NCI-H128 (cell line): ENCODE measurements at regions not wholly inside any gene's neighbourhood (a gene's known extent, or its start where the extent isn't known, plus 50 kb on each side); places are given as distances from the start of the nearest gene placed in this dataset.

Experiments used
- DNase-seq: peaks from one replicate; lab custom pipeline; 2025; ENCODE audit not compliant: unreplicated experiment; lab: John Stamatoyannopoulos, UW

DNA sequence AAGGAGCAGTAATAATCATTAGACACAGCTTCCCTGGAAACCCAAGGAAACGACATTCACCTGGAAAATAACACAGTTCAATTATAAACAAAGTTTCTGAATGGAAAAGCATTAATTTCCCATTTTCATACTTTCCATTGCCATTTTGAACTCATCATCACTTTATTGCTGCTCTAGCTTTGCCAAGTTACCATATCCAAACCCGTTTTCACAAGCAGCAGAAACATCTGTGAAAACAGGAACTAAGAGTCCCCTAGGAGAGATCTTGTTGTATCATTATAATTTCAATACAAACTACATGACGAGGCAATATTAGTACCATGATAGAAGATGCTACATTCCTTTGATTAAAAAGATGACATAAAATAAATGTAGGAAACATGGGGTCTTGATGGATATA lies 597.0 kb upstream of the NRXN1 start:
- DNase-seq: no peak

DNA sequence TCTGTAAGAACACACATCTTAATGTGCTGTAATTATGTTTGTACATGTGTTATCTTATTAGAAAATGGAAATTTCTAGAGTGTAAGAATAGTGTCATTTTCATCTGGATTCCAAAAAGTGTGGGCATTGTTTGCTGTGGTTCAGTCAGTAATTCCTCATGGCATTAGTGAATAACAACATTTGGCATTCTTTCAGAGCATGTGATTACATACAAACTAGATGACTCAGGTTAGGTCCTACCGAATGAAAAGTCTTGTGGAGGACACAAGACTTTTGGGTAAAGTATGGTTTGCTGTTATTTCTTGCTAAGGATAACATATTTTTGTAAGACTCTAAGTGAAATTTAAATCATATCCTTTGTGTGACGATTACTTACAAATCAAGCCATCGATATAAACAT lies 593.1 kb upstream of the NRXN1 start:
- no peak for DNase-seq

- DNase-seq: no peak
Measured at GRCh38 chr2:51620796-51621195, 588.9 kb upstream of the NRXN1 start.

DNA sequence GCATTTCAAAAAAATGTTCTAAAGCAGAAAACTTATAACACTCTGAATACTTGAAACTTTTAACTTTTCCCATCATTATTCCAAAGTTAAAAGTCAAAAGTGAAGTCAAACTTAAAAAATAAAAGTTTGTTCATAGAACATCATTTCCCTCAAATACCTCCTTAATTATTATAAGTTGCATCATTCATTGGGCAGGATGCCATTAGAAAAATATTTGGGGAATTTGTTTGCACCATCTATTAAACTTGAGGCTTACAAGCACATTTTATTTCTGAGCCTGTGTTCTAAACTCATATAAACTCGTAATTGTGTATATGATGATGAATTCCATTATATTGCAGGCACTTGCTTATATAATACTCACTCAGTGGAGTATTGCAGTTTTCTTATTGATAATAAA lies 588.0 kb upstream of the NRXN1 start:
- no peak for DNase-seq

DNA sequence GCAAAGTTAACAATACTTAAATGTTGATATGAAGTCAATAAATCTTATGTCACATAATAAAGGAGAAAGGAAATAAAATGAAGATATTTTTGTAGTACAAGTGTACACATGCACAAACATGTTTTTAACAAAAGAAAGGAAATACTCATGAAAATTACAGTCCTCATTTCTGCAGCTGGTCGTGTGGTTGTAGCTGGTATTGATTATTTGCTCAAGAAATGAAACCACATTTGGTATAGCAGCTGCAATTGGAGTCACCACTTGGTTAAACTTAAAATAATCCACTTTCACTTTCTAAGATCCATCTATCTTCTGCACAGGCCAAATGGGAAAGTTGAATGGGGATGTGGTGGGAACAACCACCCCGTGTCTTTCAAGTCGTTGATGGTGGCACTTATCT lies 580.5 kb upstream of the NRXN1 start:
- no peak for DNase-seq

DNA sequence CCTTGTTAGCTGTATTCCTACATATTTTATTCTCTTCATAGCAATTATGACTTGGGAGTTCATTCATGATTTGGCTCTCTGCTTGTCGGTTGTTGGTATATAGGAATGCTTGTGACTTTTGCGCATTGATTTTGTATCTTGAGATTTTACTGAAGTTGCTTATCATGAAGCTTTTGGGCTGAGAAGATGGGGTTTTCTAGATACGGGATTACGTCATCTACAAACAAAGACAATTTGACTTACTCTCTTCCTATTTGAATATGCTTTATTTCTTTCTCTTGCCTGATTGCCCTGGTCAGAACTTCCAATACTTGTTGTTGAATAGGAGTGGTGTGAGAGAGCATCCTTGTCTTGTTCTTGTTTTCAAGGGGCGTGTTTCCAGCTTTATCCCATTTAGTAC lies 569.8 kb upstream of the NRXN1 start:
- DNase-seq: no peak

GRCh38 chr2:51597086-51597485 lies 565.2 kb upstream of the NRXN1 start:
- no peak for DNase-seq

GRCh38 chr2:51595836-51596235 lies 563.9 kb upstream of the NRXN1 start:
- no peak for DNase-seq

GRCh38 chr2:51581636-51582267 lies 549.8 kb upstream of the NRXN1 start:
- no peak for DNase-seq

DNA sequence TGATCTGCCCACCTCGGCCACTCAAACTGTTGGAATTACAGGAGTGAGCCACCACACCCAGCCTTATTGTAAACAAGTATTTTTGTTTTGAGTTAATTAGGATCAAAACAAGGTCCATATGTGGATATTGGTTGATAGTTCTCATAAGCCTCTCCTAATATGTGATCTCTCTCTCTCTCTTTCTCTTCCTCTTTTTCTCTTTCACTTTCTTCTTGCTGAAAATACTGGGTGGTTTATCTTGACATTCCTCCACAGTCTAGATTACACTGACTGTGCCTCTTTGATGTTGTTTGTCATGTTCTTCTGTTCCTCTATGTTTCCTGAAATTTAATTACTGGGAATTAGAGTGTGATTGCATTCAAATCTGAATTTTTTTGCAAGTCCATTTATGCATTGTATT lies 547.5 kb upstream of the NRXN1 start:
- no peak for DNase-seq

DNA sequence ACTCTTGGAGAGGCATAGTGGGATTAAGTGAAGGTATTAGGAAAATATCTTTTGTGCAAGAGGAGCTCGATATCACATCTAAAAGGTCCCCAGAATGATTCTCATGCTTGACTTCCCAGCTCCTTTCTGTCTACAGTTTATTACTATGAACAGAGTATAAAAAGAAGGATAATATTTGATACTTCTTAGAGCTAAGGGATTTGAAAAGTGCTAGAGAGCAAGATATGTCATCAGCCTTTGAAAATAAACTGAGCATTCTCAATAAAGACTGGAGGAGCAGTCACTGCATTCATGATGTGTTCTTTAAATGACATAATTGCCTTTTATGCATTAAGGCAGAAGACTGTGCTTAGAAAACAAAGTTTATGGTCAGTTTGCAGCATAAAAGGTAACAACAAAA lies 543.2 kb upstream of the NRXN1 start:
- DNase-seq: no peak

DNA sequence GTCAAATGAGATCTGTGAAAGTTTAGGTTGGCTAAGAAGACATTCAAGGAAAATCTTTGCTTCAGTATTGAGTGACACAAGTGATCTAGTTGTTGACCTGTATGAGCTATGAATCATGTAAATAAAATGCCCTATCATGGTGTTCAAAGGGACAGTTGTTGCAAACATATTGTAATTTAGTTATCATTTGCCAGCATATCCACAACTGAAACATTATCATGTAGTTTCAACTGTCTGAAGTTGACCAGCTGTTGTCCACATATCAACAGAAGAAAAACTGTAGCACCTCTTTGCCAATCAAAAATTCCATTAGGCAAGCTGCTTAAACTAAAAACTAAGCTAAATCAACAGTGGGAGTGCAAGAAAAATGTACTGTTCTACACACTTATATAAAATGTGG lies 527.1 kb upstream of the NRXN1 start:
- DNase-seq: no peak

- DNase-seq: no peak
Measured at GRCh38 chr2:51553476-51553875, 521.5 kb upstream of the NRXN1 start.

DNA sequence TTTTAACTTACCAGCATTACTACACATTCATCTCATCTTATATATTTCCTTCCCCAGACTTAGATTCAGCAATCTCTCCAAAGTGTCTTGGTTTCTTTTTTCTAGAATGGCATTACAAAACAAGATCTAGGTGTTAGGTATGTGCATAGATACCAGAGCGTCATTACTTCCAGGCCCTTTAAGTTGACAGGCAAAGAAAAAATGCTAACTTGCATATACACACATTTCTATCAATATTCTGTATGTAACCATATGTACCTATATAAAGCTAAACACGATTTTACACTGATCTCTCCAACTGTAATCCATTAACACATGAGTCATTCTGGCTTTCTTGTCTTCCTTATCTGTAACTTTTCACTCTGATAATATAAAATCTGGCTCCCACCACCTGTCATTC lies 503.8 kb upstream of the NRXN1 start:
- DNase-seq: no peak

GRCh38 chr2:51534166-51534565 lies 502.2 kb upstream of the NRXN1 start:
- DNase-seq: no peak

DNA sequence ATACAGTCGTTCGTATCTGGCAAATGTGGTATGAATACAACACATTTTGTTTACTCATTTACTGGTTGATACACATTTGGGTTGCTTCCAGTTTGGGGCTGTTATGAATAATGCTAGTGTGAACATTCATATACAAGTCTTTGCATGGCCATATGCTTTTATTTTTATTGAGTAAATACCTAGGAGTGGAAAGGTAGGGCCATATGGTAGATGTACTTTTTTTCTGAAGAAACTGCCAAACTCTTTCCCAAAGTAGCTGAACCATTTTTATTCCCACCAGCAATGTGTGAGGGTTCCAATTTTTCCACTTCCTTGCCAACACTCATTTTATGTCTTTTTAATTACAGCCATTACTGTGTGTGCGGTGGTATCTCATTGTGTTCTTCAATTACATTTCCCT lies 496.2 kb upstream of the NRXN1 start:
- DNase-seq: no peak

DNA sequence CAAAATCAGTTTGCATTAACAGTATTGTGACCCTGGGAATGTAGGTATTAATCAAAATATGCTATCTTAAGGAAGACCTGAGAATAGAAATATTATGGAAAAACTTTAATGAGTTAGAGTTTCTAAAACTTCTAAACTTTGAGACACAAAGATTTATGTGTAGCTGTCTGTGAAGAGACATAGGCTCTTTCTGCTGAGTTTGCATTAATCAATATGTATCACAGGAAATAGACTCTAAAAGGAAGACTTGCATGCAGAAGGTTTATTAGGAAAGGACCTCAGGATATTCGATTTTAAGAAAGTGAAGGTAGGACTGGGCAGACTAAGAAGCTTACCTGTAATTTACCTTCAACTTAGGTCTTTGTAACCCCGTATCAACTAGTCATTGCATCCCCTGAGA lies 494.8 kb upstream of the NRXN1 start:
- no peak for DNase-seq

DNA sequence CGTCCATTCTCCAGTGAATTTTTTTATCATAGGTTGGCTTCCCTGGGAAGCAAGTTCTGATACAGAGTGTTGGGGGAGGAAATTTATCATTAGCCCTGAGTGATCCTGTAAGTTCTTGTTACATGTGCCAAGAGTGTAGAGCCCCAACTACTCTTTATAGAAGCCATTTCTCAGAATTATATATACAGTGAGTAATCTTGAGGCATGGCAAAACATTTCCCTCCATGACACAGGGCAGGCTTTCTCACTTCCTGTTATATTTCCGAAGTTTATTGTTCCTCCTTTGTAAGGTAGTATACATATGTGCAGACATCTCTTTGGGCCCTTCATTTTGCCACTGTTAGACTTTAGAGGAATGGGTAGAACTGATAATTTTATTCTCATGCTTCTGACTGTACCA lies 484.7 kb upstream of the NRXN1 start:
- DNase-seq: no peak

DNA sequence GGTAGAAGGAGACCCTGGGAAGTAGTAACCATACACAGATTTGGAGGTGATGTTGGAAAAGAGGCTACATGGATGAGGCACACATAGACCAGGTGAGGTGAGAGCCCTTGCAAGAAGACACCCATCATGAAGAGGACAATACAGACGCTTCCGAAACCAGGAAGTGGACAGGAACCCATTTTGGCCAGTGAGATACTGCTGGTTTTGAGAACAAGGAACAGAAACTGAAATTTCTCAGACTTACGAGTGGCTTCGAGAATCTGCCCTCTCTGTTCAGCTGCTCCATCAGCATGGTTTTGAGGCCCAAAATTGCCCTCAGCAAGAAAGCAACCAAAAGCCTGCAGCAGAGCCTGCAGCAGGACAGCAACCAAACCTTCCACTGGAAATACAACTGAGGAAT lies 479.1 kb upstream of the NRXN1 start:
- no peak for DNase-seq

DNA sequence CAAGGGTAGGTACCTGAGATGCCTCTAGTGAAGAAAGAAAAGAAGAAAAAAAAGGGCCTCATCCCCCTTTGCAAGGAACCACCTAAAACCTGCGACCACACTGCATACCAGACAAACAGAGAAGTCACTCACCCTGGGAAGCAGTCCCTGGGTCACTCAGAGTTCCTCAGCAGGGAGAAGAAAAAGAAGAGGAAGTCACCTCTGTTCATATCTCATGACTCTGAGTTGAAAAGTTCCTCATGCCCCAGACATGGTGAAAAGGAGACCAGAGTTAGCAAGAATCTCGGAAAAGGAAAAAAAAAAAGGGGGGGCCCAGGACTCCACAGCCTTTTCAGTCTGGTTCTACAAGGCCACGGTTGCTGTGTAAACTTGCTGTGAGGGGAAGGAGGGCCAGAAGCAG lies 478.4 kb upstream of the NRXN1 start:
- no peak for DNase-seq

DNA sequence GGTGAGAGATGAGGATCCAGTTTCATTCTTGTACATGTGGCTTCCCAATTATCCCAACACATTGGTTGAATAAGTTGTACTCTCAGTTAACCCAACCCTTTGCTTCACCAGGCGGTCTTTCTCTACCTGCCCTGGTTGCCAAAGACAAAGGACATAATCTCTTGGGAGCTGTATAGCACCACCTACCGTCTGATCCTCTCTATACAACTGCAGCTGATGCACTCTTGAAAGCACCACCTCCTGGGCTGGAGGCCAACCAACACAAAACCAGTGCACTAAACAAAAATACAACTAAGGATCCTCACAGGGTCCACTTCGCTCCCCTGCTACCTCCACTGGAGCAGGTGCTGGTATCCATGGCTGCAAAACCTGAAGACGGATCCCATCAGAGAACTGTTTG lies 473.6 kb upstream of the NRXN1 start:
- no peak for DNase-seq

- peak; percentile 70 for DNase-seq
Measured at GRCh38 chr2:51490576-51491234, 458.8 kb upstream of the NRXN1 start.

DNA sequence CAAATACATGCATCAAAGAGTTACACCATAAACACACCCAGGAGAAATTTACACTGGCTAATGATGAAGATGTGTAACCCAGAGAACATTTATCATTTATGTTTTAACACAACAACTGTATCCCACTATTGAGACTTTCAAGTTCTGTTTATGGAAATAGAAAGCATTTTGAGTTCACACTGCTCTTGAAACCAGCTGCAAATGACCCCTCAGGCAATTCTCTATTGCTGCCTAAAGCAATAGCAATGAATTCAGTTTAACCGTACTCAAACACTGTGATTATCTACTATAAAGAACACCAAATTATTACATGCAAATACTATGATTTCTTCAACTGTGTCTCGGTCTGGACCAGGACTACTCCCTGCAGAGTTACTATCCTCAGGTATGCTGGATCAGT lies 452.7 kb upstream of the NRXN1 start:
- DNase-seq: no peak
